ENCODE measurements at regions not wholly inside any gene's neighbourhood (a gene's known extent, or its start where the extent isn't known, plus 50 kb on each side); places are given as distances from the start of the nearest gene placed in this dataset.

GRCh38 chr5:28370896-28371295, 1332.5 kb upstream of the CDH9 start:
- TF ChIP-seq CTCF (IDR thresholded peaks at IDR 0.05; ENCODE audit: low read depth, low read length, poor library complexity, severe bottlenecking) (no peak), EZH2phosphoT487 (IDR thresholded peaks at IDR 0.05; ENCODE audit: borderline replicate concordance, low read length) (no peak)
